NB4 (cell line): ENCODE measurements at regions not wholly inside any gene's neighbourhood (a gene's known extent, or its start where the extent isn't known, plus 50 kb on each side); places are given as distances from the start of the nearest gene placed in this dataset.

Source experiments
- POLR2A ChIP-seq: IDR thresholded peaks from 2 replicates; pipeline ENCODE4 v1.6.1; 2011; ENCODE audit warnings: mild to moderate bottlenecking; ENCODE audit not compliant: insufficient read length; ENCODE audit errors: extremely low read depth
- TF ChIP-seq, protein P1 (sequence below): IDR thresholded peaks from one replicate; pipeline ENCODE4 v1.5.1; 2012; ENCODE audit warnings: low read depth, low read length
- TF ChIP-seq, protein P2 (sequence below): IDR thresholded peaks from 2 replicates; pipeline ENCODE4 v1.6.1; 2011; ENCODE audit warnings: low read depth, low read length

DNA sequence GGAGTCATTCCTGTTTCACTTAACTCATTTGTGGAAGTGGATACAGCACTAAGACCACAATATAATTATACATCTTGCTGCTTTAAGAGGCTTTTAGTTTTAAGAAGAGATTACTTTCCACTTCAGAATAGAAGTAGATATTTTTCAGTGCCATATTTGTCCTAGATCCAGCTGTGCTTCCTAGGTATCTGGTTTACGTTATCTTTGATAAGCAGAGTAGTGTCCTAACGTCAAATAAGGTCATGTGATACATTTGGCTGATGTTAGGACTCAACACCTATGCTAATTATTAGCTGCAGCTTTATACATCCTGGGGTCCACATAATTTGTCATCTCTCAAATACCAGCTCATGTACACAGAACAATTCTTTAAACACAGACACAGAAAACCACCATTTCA lies 196.2 kb upstream of the SMIM30 start:
- TF ChIP-seq, protein P1, sequence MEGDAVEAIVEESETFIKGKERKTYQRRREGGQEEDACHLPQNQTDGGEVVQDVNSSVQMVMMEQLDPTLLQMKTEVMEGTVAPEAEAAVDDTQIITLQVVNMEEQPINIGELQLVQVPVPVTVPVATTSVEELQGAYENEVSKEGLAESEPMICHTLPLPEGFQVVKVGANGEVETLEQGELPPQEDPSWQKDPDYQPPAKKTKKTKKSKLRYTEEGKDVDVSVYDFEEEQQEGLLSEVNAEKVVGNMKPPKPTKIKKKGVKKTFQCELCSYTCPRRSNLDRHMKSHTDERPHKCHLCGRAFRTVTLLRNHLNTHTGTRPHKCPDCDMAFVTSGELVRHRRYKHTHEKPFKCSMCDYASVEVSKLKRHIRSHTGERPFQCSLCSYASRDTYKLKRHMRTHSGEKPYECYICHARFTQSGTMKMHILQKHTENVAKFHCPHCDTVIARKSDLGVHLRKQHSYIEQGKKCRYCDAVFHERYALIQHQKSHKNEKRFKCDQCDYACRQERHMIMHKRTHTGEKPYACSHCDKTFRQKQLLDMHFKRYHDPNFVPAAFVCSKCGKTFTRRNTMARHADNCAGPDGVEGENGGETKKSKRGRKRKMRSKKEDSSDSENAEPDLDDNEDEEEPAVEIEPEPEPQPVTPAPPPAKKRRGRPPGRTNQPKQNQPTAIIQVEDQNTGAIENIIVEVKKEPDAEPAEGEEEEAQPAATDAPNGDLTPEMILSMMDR, result no peak
- no peak for TF ChIP-seq POLR2A
- TF ChIP-seq, protein P2, sequence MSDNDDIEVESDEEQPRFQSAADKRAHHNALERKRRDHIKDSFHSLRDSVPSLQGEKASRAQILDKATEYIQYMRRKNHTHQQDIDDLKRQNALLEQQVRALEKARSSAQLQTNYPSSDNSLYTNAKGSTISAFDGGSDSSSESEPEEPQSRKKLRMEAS, result no peak
